ENCODE measurements at regions not wholly inside any gene's neighbourhood (a gene's known extent, or its start where the extent isn't known, plus 50 kb on each side); places are given as distances from the start of the nearest gene placed in this dataset.

DNA sequence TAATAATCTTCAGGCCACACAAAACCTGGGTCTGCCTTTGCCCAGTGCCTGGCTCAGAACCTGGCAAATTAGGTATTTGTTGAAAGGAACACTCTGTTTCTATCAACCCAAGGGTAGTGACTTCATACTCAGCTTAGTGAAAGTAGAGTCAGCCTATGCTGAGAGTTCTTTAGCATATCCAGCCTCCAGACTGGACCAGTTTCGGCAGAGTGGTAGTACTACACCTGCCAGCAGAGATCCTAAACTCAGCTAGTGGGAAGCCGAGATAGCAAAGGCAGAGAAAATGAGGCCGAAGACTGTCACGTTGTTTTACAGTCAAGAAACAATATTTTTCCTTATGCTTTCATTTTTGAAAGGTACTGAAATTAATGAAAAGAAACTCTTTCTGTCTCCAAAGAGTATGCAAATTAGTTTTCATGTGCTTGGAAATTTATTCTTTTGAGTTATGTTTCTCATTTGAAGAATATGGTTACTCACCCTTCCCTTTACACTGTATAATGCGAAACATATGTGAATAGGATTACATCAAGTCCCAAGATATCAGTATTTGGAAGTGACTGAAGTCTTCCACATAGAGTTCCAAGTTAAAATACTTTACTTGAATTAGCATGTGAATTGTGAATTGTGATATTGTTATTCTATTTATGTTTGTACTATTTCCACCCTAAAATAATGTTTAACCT, 52.2 kb upstream of the UGP2 start:
- DNase-seq (ENCODE audit: low spot score): no peak
- no peak overlapping the region; the same call in 1 of the 2 replicates for H3K27ac ChIP-seq
- POLR2A ChIA-PET (ENCODE audit: low non-redundant PET): no interaction called here
- CTCF ChIA-PET: no interaction called here
- TF ChIP-seq, protein P1, sequence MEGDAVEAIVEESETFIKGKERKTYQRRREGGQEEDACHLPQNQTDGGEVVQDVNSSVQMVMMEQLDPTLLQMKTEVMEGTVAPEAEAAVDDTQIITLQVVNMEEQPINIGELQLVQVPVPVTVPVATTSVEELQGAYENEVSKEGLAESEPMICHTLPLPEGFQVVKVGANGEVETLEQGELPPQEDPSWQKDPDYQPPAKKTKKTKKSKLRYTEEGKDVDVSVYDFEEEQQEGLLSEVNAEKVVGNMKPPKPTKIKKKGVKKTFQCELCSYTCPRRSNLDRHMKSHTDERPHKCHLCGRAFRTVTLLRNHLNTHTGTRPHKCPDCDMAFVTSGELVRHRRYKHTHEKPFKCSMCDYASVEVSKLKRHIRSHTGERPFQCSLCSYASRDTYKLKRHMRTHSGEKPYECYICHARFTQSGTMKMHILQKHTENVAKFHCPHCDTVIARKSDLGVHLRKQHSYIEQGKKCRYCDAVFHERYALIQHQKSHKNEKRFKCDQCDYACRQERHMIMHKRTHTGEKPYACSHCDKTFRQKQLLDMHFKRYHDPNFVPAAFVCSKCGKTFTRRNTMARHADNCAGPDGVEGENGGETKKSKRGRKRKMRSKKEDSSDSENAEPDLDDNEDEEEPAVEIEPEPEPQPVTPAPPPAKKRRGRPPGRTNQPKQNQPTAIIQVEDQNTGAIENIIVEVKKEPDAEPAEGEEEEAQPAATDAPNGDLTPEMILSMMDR (conservative IDR thresholded peaks at IDR 0.05; ENCODE audit: low read depth): no peak

DNA sequence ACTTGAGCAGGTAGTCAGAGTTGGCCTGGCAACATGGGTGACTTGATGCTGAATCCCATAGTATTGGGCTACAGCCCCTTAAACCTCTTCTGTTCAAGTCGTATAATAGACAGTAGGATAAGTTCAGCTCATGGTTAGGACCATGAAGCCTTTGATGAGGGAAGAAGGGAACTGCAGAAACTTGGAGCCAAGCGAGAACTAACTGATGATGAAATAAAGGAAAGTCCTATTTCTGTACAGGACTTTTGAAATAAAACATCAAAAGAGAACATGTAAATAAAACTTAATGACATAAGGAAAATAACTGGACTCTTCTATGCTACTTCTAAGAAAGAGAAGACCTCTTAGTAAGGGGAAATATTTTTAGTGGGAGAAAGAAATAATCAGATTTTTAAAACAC, 51.2 kb upstream of the UGP2 start:
- CTCF ChIA-PET: no interaction called here
- TF ChIP-seq, protein P1 (conservative IDR thresholded peaks at IDR 0.05; ENCODE audit: low read depth): no peak
- DNase-seq (ENCODE audit: low spot score): no peak
- H3K27ac ChIP-seq: no peak overlapping the region
- POLR2A ChIA-PET (ENCODE audit: low non-redundant PET): no interaction called here

DNA sequence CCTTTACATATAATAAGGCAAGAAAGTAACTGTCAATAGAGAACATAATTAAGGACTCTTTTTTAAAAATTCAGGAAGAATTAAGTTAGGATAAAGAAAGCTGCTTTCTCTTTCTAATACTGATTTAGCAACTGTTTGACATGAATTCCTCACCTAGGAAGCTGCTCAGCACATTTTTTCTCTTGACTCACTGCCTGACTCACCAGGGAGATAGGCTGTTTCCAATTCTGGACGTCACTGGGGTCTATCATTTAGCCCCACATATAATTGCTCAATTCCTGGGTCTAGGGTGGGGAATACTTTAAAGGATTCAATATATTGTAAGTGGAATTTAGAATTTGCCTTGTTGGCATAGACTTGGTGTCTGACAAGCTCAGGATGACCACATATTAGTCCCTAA, 50.8 kb upstream of the UGP2 start:
- peak; percentile 77 for DNase-seq (ENCODE audit: low spot score)
- TF ChIP-seq, protein P1 (conservative IDR thresholded peaks at IDR 0.05; ENCODE audit: low read depth): no peak
- no peak overlapping the region for H3K27ac ChIP-seq
- CTCF ChIA-PET: no interaction called here
- POLR2A ChIA-PET (ENCODE audit: low non-redundant PET): no interaction called here

DNA sequence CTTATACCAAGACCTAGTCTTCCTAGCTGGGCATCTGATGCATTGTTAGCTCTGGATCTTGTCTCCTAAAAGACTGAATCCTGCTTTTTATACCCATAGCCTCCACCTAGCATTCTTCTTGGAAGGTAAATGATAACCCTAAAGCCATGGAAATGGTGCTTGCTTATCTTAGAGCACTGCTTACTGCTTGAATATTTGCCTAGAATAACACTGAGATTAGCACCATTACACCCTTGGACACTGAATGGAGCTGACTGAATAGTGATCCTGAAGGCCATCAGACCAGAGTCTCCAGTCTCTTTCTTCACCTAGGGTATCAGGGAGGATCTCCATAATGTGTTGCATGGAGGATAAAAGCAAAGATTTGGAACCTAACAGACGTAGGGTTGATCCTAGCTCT, 50.3 kb upstream of the UGP2 start:
- H3K27ac ChIP-seq: no peak overlapping the region
- CTCF ChIA-PET: no interaction called here

More for the DNA sequence above, 50.3 kb upstream of the UGP2 start:
- TF ChIP-seq, protein P1 (conservative IDR thresholded peaks at IDR 0.05; ENCODE audit: low read depth): no peak
- POLR2A ChIA-PET (ENCODE audit: low non-redundant PET): no interaction called here
- DNase-seq (ENCODE audit: low spot score): no peak

Data from RWPE1 (cell line).